NCI-H69 (cell line): ENCODE measurements at regions not wholly inside any gene's neighbourhood (a gene's known extent, or its start where the extent isn't known, plus 50 kb on each side); places are given as distances from the start of the nearest gene placed in this dataset.
"Not testable (repeated sequence)": the region's sequence is repeated elsewhere in the genome, so short reads cannot be mapped to it uniquely, and the experiment has no call there.

ENCODE experiments used
- DNase-seq: peaks from one replicate; lab custom pipeline; 2025; lab: John Stamatoyannopoulos, UW

DNA sequence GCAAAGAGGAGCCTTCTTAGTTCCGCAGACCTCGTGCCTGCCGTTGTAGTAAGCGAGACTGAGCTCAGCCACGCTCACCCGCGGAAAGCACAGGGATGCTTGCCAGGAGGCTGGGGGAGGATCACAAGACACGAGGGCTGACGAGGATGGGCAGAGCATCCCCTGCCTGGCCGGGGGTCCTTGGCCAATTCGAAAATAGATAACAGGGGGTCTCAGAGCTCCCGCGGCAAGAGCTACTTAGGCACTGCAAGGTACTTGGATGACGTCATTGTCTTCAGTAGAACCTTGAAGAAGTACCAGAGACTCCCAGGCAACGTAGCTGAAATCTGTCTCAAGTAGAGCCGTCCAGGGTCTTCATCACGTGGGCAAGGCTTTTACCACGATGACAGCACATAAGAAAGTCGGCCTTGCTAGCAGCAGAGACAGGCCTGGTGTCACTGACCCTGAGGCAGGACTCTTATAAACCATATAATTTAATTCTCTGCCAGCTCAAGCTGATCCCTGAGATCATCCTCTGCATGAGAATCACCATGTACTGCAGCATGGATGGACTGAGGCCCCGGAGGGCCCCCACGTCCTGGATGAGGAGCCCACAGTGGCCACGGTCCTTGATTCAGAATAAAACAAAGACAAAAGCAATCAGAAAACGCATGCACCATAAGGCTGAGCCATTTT, 81.9 kb downstream of the TMEM18 start:
- no peak for DNase-seq

DNA sequence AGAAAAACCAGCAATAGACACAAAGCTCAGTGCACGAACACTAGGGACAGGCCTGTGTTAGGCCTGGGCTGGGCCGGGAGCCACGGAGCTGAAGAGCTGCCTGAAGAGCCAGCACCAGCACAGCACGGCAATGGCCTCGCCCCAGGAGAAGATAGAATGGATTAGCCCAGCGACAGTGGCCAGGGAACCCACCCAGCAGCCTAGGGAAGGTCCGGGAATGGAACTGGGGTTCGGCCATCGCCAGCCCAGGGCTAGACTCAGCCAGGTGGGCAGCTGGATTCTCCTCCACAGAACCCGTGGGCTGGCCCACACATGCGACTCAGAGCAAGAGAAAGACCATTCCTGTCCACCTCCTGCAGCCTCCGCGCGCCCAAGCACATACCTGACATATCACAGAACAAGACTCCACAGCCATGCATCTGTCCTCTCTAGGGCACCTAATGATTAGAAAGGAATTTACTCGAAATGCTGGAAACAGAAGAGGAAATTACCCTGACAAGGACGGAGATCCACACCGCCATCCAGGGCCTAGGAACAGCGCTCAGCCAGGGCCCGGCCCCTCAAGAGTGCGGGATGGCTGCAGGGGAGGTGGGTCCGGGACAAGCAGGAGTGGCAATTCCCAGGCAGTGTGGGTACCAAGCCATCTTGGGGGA, 82.8 kb downstream of the TMEM18 start:
- no peak for DNase-seq

DNA sequence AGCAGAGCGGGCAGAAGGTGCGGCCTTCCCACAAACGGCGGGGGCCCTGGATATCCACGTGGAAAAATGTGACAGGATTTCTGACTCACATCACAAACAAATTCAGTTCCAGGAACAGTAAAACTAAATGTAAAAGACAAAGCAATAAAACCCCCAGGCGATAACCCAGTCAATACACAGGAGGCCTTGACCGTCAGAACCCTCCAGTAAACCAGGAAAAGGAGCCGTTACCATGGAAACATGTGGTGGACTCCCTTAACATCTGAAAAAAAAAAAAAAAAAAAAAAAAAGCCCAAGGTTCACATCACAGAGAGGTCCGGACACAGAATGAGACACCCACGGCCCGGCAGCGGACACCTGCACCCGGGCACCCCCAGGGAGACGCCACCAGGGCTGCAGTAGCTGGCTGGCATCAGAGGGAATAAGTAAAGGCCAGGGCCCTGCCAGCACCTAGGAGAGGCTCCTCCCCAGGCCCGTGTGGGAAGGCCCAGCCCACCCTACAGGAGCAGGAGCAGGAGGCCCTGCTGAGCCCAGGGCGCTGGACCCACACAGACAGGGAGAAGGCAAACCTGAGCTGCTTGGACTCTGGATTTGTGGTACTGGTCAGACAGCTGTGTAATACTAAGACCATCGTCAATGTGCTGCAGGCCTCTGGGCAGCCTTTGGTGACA, 83.7 kb downstream of the TMEM18 start:
- DNase-seq = no peak

DNA sequence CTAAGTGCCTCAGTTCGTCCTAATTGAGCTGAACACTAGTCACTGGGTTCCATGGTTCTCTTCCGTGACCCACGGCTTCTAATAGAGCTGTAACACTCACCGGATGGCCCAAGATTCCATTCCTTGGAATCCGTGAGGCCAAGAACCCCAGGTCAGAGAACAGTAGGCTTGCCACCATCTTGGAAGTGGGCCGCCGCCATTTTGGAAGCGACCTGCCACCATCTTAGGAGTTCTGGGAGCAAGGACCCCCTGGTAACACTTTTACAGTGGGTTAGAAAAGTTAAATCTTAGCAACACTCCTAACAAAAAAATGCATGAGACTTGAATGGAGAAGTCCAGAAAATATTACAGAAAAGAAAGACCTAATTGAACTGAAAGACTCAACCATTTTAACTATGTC, 84.5 kb downstream of the TMEM18 start:
- no peak for DNase-seq

DNA sequence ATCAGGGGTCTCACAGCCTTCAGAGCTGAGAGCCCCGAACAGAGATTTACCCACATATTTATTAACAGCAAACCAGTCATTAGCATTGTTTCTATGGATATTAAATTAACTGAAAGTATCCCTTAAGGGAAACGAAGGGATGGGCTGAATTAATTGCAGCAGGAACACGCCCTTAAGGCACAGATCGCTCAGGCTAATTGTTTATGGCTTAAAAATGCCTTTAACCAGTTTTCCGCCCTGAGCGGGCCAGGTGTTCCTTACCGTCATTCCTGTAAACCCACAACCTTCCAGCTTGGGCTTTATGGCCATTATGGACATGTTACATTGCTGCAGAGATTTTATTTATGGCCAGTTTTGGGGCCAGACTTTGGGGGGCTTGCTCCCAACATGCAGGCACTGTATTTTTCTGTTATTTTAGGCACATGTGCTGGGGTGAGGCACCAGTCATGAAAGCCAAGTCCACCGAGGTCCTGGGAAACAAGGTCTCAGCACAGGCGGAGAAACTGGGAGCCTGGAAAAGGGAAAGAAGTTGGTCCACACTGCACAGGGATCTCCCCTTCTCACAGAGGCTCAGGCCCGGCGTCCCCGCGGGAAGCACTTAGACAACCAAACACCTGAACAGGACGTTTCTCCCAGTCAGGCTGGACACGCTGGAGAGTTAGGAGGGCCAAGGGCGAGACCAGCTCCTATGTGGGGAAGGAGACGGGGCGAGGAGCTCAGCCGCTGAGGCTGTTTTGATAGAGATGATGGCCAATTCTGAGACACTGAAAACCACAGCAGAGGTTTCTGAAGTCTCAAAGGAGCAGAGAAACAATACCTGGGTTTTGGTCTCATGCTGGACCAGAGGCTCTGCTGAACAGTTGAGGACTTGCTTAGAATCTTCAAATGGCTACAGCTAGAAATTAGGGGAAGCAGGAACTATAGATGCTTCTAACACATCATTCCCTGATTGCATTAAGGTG, 86.7 kb downstream of the TMEM18 start:
- DNase-seq = no peak

DNA sequence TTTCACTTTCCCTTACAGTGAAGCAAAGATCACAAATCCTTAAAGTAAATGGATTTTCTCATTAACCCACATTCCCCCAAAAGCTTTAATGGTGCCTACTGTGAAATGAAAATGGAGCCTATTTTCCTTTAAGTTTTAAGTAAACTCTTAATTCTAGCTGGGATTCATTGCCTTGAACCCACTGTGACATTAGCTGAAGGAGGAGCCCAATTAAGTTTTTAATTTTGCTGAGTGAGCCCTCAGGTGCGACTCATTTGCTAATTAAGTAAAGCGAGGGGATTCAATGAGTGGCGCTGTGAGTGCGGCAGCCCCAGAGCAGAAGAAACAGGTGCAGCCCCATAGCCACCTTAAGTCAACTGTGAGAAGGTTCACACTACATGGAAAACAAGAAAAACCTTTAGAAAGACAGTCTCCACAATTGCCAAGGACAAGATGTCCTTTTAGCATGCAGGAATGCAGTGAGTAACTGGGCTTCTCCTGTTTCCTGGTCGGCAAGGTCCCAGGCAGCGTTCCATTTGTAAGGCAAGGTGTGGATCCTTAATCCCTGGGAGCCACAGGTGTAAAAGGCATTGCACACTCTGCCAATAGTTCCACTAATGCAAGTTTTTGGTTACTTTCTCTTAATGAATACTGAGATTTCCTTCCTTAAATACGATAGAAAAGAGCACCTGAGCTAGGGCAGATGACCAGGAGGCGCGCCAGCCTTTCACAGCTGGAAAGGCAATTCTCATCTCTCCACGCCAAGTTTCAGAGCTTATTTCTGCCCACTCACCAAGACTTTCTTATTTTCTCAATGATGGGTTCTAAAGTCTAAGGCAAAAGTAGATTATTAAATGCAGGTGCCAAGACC, 87.7 kb downstream of the TMEM18 start:
- no peak for DNase-seq

DNA sequence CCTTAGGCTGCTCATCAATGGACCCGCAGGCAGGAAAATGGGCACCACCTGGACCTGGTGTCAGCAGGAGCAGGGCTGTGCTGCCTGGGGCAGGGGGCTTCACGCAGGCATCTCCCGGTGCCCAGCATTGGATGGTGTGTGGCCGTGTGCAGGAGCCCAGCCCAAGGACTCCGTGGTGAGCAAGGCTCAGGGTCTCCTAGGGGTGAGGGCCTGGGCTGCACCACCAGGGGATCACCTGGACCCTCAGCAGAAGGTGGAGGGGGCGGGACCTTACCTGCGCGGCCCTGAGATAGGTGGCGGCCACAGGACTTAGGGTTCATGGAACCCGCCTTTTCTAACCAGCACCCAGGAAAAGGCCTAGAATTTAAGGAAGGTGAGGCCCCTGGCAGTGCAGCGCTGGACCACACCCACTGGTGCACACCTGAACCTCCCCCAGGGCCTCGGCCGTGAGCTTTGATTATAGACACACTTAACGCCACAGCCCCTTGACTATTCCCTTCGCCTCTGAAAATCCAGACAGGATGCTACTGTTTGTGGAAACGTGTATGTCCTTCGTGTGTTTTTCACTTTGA, 89.0 kb downstream of the TMEM18 start:
- DNase-seq = no peak

DNA sequence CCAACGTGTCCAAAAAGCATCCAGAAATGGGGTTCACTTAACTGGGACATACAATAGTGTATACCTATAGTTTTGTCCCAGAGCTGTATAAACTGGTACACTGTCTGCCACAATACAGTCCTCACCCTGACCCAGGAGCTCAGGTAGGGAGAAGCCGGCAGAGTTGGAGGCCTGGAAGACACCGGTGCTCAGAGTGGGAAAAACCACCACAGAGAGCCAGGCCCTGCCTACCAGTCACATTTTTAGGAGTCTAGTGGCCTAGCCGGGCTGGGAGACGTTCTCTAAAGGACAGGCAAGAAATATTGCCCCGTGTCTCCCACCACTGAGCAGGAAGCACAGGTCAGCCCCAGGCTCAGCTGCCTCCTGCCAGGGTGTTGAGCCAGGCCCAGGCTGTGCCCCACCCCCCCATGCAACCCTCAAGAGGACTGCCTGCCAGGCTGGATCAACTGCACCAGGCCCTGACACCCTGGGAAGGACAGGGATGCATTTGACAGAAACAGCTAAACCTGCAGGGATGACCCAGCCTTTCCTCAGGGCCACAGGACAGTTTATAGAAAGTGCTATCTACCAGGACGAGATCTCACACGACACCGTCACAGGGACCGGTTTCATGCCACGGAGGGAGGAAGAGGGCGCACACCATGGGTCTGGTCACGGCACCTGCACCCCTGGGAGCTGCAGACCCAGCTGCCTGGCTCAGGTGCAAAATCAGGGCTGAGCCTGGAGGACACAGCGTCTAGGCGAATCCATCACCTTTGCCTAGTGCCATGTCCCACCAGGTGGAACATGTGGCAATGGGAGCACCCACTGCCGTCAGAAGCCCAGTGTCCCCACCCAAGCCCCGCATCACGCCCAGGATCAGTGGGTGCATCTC, 89.9 kb downstream of the TMEM18 start:
- DNase-seq = no peak

DNA sequence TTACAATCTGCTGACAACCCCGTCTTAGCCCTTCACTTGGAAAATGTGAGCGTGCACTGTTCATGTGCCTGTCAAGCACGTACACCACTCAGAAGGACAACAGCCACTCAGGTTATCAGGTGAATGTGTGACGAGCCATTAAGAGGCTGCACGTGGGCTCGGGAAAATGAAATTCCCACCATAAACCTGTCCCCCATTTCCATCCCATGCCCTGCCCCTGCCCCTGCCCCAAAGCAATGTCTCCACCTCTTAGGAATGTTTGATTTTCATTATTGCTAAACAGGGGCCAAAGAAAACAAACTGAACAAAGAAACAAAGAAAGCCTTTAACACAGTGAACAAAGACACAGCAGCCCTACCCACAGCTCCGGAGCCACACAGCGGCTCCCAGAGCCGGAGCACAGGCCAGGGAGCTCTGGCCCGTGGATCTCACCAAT, 90.5 kb downstream of the TMEM18 start:
- DNase-seq = peak; percentile 2

DNA sequence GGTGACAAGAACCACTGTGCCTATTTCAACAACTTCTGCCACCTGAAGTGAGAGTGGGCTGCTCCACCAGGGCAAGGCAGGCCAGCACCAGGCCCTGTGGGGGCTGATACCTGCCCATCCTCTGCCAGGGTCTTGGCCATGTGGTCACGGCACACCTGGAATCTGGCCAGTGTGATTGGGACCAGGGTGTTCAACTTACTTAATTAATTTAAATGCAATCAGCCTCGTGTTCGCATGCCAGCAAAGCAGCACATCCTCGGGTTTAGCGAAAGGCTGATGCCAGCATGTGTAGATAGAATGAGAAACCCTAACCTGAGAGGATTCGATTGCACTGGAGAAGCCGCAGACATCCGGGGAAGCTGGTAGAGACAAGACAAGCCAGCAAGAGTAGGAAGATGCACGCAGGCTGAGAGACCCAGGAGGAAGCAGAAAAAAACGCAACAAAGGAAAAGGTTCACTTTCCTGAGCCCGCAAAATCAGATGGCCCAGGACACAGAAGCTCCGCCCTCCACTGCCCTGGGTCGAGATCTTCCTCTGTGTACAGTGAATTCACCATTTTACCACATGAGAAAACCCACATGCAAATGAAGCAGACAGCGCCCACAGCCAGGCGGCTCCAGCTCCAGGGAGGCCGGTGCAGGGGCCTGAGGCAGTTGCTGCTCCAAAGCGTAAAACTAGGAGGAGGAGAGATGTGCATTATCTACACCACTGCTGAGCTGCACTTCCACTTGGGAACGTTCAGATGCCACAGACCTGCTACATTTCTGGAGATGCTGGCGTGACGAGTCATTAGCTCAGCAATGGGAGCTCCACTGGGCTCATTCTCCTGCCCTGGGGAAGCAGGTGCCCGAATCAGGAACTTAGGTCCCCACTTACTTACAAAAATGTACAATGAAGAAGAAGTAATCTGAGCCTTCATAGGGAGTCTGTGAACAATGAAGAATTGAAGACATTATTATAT, 92.1 kb downstream of the TMEM18 start:
- DNase-seq = no peak

DNA sequence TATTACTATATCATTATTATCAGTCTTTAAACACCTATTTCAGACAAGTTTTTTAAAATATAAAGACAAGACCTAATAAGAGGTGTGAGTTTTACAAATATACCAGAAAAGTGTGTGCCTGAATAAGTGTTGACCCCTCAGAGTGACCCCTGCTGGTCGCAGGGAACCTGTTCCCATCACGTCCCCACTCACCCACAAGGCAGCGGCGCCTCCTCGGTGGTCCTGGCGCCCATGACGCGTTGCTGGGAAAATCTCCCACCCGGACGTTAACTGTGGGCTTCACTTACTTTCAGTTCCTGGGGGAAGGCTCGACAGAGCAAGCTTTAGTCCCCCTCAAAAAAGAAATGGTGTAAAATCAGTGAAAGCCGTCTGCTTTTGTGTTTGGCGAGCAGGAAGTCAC, 93.5 kb downstream of the TMEM18 start:
- DNase-seq = no peak

DNA sequence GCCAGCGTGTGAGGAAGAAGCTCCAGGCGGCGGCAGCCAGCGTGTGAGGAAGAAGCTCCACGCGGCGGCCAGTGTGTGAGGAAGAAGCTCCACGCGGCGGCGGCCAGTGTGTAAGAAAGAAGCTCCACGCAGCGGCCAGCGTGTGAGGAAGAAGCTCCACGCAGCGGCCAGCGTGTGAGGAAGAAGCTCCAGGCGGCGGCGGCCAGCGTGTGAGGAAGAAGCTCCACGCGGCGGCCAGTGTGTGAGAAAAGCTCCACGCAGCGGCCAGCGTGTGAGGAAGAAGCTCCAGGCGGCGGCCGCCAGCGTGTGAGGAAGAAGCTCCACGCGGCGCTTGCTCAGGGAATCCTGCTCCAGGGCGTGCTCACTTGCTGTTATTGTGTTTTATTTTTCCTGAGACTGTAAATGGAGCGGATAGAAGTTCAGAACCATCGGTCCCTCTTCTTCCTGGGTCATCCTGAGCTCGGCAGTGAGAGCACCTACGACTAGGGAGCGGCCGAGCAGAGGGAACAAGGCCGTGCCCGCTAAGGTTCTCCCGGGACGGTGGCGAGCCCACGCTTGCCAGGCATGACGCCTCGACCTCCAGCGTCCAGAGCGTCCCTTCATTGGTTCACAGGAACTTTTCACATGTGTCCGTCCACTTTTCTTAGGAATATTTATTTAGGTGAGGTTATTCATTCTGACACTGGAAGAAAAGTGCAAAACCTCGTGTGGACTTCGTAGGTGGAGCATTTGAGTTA, 94.2 kb downstream of the TMEM18 start:
- no peak for DNase-seq

DNA sequence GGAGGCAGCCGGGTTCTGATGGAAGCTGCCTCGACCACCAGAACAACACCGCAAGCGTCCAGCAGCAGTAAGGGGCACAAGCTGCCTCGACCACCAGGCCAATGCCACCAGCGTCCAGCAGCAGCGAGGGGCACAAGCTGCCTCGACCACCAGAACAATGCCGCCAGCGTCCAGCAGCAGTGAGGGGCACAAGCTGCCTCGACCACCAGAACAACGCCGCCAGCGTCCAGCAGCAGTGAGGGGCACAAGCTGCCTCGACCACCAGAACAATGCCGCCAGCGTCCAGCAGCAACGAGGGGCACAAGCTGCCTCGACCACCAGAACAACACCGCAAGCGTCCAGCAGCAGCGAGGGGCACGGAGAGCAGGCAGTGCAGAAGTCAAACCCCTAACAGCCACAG, 94.9 kb downstream of the TMEM18 start:
- not testable (repeated sequence) for DNase-seq

DNA sequence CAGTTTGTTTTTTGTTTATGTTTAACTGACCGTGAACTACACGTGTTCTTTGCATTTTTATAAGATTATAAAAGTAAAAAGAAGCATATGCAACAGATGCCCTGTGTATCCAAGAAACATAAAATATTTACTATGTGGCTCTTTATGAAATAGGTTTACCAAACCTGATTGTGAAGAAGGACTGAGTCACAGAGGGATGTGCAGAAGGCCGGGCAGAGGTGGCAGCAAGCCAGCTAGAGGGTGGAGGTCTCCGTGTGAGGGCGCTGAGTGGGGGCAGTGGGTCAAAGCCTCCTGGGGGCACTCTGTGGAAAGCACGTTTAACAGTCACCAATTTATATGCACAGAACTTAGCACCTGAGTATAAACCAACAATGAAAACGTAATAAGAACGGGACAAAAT, 97.2 kb downstream of the TMEM18 start:
- peak; percentile 39 for DNase-seq

DNA sequence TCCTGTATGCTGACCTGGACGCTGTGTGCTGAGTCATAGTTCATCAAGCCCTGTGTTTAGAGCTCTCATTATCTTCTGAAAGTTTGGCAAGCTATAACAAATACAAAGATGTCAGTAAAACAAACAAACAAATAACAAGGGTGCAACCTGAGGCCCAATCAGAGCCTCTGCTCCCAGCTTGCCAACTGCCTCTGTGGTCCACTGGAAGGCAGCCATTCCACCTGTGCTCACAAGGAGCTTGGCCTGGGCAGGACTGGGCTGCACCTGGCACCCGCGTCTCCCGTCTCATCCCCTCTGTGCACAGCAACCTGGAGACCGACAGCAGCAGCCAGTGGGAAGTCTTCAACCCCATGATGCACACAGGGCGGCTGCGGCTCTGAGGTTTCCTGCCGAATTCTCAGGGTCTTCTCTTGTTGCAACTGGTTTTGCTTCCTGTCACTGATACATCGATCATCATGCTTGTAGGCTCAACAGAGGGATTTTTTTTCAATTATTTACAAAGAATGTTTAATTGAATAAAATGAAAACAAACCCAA, 97.8 kb downstream of the TMEM18 start:
- peak; percentile 58 for DNase-seq

DNA sequence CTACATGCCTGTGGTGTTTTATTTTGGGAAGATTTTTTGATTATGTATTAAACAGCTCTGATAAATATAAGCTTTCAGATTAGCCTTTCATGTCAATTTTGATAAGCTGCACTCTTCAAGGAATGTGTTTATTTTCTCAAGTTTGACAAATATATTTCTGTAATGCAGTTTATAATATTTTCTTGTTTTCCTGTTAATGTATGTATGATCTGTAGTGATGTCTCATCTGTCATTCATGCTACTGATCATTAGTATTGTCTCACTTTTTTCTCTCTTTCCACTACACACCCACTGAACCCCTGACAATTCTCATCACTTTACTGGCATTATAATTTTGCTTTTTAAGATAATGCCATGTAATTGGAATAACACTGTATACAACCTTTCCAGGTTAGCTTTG, 100.9 kb downstream of the TMEM18 start:
- DNase-seq = no peak

DNA sequence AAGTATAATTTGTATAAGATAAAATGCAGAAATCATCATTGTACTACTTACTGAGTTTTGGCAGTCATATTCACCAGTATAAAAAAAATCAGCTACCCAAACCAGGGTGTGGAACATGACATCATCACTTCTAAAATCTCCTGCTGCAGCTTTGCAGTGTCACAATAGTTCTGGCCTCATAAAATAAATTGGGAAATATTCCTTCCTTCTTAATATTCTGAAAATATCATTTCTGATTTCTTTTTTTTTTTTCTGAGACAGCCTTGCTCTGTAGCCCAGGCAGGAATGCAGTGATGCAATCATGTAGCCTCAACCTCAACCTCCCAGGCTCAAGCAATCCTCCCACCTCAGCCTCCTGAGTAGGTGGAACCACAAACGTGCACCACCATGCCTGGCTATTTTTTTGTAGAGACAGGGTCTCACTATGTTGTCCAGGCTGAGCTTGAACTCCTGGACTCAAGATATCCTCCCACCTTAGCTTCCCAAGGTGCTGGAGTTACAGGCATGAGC, 101.4 kb downstream of the TMEM18 start:
- DNase-seq = no peak
